GM10248 (cell line): ENCODE measurements at regions not wholly inside any gene's neighbourhood (a gene's known extent, or its start where the extent isn't known, plus 50 kb on each side); places are given as distances from the start of the nearest gene placed in this dataset.
"Not testable (repeated sequence)": the region's sequence is repeated elsewhere in the genome, so short reads cannot be mapped to it uniquely, and the experiment has no call there.

Source experiments
- CTCF ChIA-PET: fragments of 300-600 bp; sonication (Branson Sonifier 250); formaldehyde crosslinking; extraction: SDS; loops from one replicate; lab custom pipeline; 2021; ENCODE audit warnings: antibody characterized with exemption; lab: Yijun Ruan, JAX
- POLR2A ChIA-PET: fragments of 350-650 bp; sonication (Branson Sonifier 250); formaldehyde crosslinking; extraction: SDS; loops from one replicate; lab custom pipeline; 2020; ENCODE audit warnings: antibody characterized with exemption; lab: Yijun Ruan, JAX
- DNase-seq: peaks from one replicate; pipeline ENCODE4 v3.0.0; 2012; ENCODE audit errors: extremely low spot score
- CTCF ChIP-seq: IDR thresholded peaks from 2 replicates; pipeline ENCODE4 v1.5.1; 2012; ENCODE audit warnings: mild to moderate bottlenecking, low read depth; ENCODE audit errors: extremely low read depth, missing control alignments, control extremely low read depth

GRCh38 chr2:78750219-78750618, 275.3 kb upstream of the REG3G start:
- CTCF ChIA-PET, result interaction anchor here (1.3 kb wide), 1 partner anchor 10 kb away, joined by 3 read pairs; no protein-coding TSS in a partner anchor
- no peak for TF ChIP-seq CTCF
- POLR2A ChIA-PET, result no interaction called here
- DNase-seq, result no peak

GRCh38 chr2:78754930-78755329, 270.6 kb upstream of the REG3G start:
- POLR2A ChIA-PET, result no interaction called here

GRCh38 chr2:78757191-78757590, 268.3 kb upstream of the REG3G start:
- TF ChIP-seq CTCF, result no peak
- DNase-seq, result no peak
- ChIA-PET POLR2A (no interaction called here), CTCF (no interaction called here)

More at GRCh38 chr2:78754930-78755329, 270.6 kb upstream of the REG3G start:
- DNase-seq, result no peak
- CTCF ChIA-PET, result no interaction called here
- TF ChIP-seq CTCF, result no peak

- TF ChIP-seq CTCF, result no peak
- no peak for DNase-seq
- ChIA-PET CTCF (no interaction called here), POLR2A (no interaction called here)
These were observed 267.9 kb upstream of the REG3G start for GRCh38 chr2:78757640-78758039.

GRCh38 chr2:78758765-78759164, 266.7 kb upstream of the REG3G start:
- DNase-seq, POLR2A ChIA-PET, CTCF ChIA-PET: not testable (repeated sequence)

- POLR2A ChIA-PET, result no interaction called here
- CTCF ChIA-PET, result interaction anchor here (1.7 to 1.8 kb wide), 2 partner anchors 10 to 17 kb away, joined by 4 to 5 read pairs; no protein-coding TSS in a partner anchor
- no peak for DNase-seq
- TF ChIP-seq CTCF, result no peak
These were observed 259.0 kb upstream of the REG3G start for GRCh38 chr2:78766459-78766858.

GRCh38 chr2:78768016-78768415, 257.5 kb upstream of the REG3G start:
- no peak for TF ChIP-seq CTCF
- POLR2A ChIA-PET, result no interaction called here
- CTCF ChIA-PET, result no interaction called here
- no peak for DNase-seq
